ENCODE measurements at regions not wholly inside any gene's neighbourhood (a gene's known extent, or its start where the extent isn't known, plus 50 kb on each side); places are given as distances from the start of the nearest gene placed in this dataset.

- Histone ChIP-seq H3K36me3 (no peaks in the 10 kb centered on the region), H3K4me1 (peaks cover 13 to 37% (median 30%) of the 10 kb centered on the region in 4 donors), H3K27ac (peak overlapping the region; percentile 97 to 100 (median 99)), H3K4me3 (peak overlapping the region; percentile 61 to 95 (median 72)), H3K9me3 (no peaks in the 10 kb centered on the region), H3K27me3 (no peaks in the 10 kb centered on the region)
- DNase-seq = peak in 1 of 2 donors; percentile 69
- TF ChIP-seq POLR2AphosphoS5 (IDR thresholded peaks at IDR 0.05) (no peak), POLR2A (IDR thresholded peaks at IDR 0.05) (no peak), EP300 (IDR thresholded peaks at IDR 0.05) (no peak)
- TF ChIP-seq, protein P1, sequence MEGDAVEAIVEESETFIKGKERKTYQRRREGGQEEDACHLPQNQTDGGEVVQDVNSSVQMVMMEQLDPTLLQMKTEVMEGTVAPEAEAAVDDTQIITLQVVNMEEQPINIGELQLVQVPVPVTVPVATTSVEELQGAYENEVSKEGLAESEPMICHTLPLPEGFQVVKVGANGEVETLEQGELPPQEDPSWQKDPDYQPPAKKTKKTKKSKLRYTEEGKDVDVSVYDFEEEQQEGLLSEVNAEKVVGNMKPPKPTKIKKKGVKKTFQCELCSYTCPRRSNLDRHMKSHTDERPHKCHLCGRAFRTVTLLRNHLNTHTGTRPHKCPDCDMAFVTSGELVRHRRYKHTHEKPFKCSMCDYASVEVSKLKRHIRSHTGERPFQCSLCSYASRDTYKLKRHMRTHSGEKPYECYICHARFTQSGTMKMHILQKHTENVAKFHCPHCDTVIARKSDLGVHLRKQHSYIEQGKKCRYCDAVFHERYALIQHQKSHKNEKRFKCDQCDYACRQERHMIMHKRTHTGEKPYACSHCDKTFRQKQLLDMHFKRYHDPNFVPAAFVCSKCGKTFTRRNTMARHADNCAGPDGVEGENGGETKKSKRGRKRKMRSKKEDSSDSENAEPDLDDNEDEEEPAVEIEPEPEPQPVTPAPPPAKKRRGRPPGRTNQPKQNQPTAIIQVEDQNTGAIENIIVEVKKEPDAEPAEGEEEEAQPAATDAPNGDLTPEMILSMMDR (IDR thresholded peaks at IDR 0.05) = no peak
- 4 to 10% (median 7%) methylated on average over 5 of the region's 5 CpGs for WGBS, 5 donors
- intact Hi-C loops (cut with DNase I; ENCODE audit: low total_unique reads) = no loop called here
These were observed 412.4 kb downstream of the PCNX1 start for GRCh38 chr14:71319666-71320065.

GRCh38 chr14:71320107-71320733, 413.0 kb downstream of the PCNX1 start, which contains the start of gene SIPA1L1:
TSS of gene SIPA1L1 (plus strand) at chr14:71320476.
- TF ChIP-seq POLR2A (IDR thresholded peaks at IDR 0.05) = peak in 2 of 4 donors; percentile 57 to 76
- no peak for TF ChIP-seq EP300 (IDR thresholded peaks at IDR 0.05)
- peak; percentile 46 to 94 (median 93) for TF ChIP-seq POLR2AphosphoS5 (IDR thresholded peaks at IDR 0.05)
- 0 to 1% (median 0%) methylated on average over 20 to 52 of the region's 52 CpGs for WGBS, 5 donors
- Histone ChIP-seq H3K36me3 (no peaks in the 10 kb centered on the region), H3K27ac (peak within 1 kb of the TSS; percentile 97 to 100 (median 99)), H3K27me3 (no peaks in the 10 kb centered on the region), H3K9me3 (no peaks in the 10 kb centered on the region), H3K4me3 (peak within 1 kb of the TSS; percentile 61 to 95 (median 72)), H3K4me1 (peaks cover 13 to 42% (median 34%) of the 10 kb centered on the region in 4 donors)
- DNase-seq = peak; percentile 97 to 100
- intact Hi-C loops (cut with DNase I; ENCODE audit: low total_unique reads) = no loop called here

- TF ChIP-seq POLR2A (IDR thresholded peaks at IDR 0.05) (no peak), POLR2AphosphoS5 (IDR thresholded peaks at IDR 0.05) (peak; percentile 6 to 65 (median 63))
- TF ChIP-seq, protein P1 (IDR thresholded peaks at IDR 0.05) = no peak
- H3K9me3 ChIP-seq = no peaks in the 10 kb centered on the region
- no peaks in the 10 kb centered on the region for H3K36me3 ChIP-seq
- peak overlapping the region; percentile 61 to 95 (median 72) for H3K4me3 ChIP-seq
- H3K27me3 ChIP-seq = no peaks in the 10 kb centered on the region
- 0 to 2% (median 0%) methylated on average over 2 to 96 of the region's 96 CpGs for WGBS, 5 donors
- peak; percentile 73 to 89 for DNase-seq
- intact Hi-C loops (cut with DNase I; ENCODE audit: low total_unique reads) = no loop called here
- H3K4me1 ChIP-seq = peaks cover 19 to 50% (median 37%) of the 10 kb centered on the region in 4 donors
- H3K27ac ChIP-seq = peak overlapping the region; percentile 97 to 100 (median 99)
These were observed 413.7 kb downstream of the PCNX1 start for GRCh38 chr14:71320734-71321573.

DNA sequence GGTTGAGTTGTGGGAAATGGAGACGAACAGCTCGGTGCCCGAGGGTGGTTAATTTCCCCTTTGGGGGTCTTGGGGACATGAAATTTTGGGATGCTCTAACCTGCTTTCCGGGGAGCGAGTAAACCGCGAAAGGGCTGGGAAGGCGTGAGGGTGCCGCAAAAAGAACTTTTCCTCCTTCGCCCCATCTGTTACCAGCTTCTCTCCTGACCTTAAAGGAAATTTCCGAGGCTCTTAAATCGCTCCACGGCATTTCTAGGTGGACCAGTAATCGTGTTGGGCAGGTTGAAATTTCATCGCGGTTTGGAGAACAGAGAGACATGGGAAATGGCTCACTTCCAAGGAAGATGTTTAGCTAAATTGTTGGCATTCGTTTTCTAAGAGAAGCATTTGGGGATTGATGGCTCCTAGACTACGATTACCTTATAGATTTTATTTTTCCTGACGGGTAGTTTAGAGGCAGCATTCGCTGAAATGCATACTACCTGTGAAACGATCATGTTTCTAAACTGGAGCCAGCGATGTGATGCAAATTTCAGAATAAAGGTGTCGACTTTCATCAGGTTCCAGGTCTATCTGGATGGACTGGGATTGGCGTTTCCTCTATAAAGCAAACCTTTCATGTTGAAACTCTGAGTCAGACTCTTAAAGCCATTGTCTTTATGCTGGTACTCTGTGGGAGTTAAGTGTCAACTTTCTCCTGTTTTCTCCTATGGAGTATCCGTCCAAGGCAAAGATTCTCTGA, 414.5 kb downstream of the PCNX1 start:
- DNase-seq = peak in 1 of 2 donors; percentile 68
- no peaks in the 10 kb centered on the region for H3K27me3 ChIP-seq
- H3K4me1 ChIP-seq = peaks cover 19 to 54% (median 40%) of the 10 kb centered on the region in 4 donors
- 1 to 2% (median 1%) methylated on average over 25 of the region's 25 CpGs for WGBS, 5 donors
- intact Hi-C loops (cut with DNase I; ENCODE audit: low total_unique reads) = no loop called here
- H3K4me3 ChIP-seq = peak overlapping the region; percentile 61 to 95 (median 72)
- H3K36me3 ChIP-seq = no peaks in the 10 kb centered on the region
- H3K27ac ChIP-seq = peak overlapping the region; percentile 97 to 100 (median 99)
- TF ChIP-seq POLR2AphosphoS5 (IDR thresholded peaks at IDR 0.05) = no peak
- no peak for TF ChIP-seq EP300 (IDR thresholded peaks at IDR 0.05)
- no peak for TF ChIP-seq POLR2A (IDR thresholded peaks at IDR 0.05)
- TF ChIP-seq, protein P1 (IDR thresholded peaks at IDR 0.05) = no peak
- H3K9me3 ChIP-seq = no peaks in the 10 kb centered on the region

All from stomach (tissue), 8 donors.